WERI-Rb-1 (cell line): ENCODE measurements at regions not wholly inside any gene's neighbourhood (a gene's known extent, or its start where the extent isn't known, plus 50 kb on each side); places are given as distances from the start of the nearest gene placed in this dataset.

Experiments
- DNase-seq: peaks from one replicate; pipeline ENCODE4 v3.0.0-alpha.2; 2020
- H3K27ac ChIP-seq: fragments of 250-450 bp; sonication (Bioruptor Pico); 2 replicates; pipeline ENCODE4 v1.5.1; 2020; ENCODE audit warnings: mild to moderate bottlenecking, moderate library complexity
- H3K27me3 ChIP-seq: fragments of 250-450 bp; sonication (Bioruptor Pico); 2 replicates; pipeline ENCODE4 v1.5.1; 2021; ENCODE audit warnings: mild to moderate bottlenecking, low read depth, moderate library complexity; ENCODE audit not compliant: insufficient read depth, severe bottlenecking
- H3K36me3 ChIP-seq: fragments of 250-450 bp; sonication (Bioruptor Pico); 2 replicates; pipeline ENCODE4 v1.5.1; 2020; ENCODE audit warnings: mild to moderate bottlenecking, moderate library complexity
- H3K4me3 ChIP-seq: 2 replicates; pipeline ENCODE4 v1.5.1; 2011; ENCODE audit warnings: low read depth, mild to moderate bottlenecking, control low read depth, low read length
- H3K9me3 ChIP-seq: fragments of 250-450 bp; sonication (Bioruptor Pico); 2 replicates; pipeline ENCODE4 v1.5.1; 2021; ENCODE audit warnings: mild to moderate bottlenecking, moderate library complexity; ENCODE audit not compliant: severe bottlenecking
- TF ChIP-seq, protein P1 (sequence below): IDR thresholded peaks from 2 replicates; pipeline ENCODE4 v1.5.1; 2011; ENCODE audit warnings: low read depth, mild to moderate bottlenecking, control low read depth, inconsistent platforms, low read length

DNA sequence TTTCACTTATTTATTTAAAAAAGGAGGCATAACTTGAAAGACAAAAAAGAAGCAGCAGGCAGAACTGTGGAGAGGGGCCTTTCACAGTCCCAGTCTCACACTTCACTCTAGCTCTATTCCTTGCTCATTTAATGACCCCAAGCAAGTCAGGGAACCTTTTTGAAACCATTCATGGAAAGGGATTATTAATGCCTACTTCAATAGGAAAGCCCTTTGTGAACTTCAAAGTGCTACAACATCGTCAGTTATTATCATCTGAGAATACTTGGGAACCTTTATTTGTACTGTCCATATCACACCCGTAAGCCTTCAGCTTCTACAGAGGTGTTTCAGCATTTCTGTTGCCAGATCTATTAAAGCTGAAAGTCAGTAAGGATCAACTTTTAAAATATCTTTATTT lies 320.2 kb downstream of the TMEM161B start:
- Histone ChIP-seq H3K4me3 (no peak overlapping the region), H3K27ac (no peak overlapping the region), H3K36me3 (no peaks in the 10 kb centered on the region), H3K9me3 (no peaks in the 10 kb centered on the region), H3K27me3 (no peaks in the 10 kb centered on the region)
- TF ChIP-seq, protein P1, sequence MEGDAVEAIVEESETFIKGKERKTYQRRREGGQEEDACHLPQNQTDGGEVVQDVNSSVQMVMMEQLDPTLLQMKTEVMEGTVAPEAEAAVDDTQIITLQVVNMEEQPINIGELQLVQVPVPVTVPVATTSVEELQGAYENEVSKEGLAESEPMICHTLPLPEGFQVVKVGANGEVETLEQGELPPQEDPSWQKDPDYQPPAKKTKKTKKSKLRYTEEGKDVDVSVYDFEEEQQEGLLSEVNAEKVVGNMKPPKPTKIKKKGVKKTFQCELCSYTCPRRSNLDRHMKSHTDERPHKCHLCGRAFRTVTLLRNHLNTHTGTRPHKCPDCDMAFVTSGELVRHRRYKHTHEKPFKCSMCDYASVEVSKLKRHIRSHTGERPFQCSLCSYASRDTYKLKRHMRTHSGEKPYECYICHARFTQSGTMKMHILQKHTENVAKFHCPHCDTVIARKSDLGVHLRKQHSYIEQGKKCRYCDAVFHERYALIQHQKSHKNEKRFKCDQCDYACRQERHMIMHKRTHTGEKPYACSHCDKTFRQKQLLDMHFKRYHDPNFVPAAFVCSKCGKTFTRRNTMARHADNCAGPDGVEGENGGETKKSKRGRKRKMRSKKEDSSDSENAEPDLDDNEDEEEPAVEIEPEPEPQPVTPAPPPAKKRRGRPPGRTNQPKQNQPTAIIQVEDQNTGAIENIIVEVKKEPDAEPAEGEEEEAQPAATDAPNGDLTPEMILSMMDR = no peak
- no peak for DNase-seq

DNA sequence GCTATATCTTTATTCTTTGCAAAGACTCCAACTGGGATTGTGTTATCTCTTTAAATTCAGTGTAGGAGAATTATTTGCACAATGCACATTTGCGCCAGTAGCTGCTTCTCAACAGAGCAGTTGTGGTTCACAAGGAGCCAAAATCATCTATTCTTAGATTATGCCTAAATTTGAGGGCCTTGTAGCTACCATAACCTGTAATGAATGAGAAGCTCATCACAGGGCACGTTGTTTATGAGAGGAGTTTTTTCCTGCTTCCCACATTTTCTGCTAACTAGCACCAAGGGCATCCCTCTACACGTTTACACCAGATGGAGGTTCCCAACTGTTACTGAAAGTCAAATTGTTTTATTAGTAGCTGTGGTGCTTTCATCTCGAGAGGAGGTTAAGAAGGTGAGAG lies 322.4 kb downstream of the TMEM161B start:
- H3K27ac ChIP-seq = no peak overlapping the region
- TF ChIP-seq, protein P1 = no peak
- no peak for DNase-seq
- H3K36me3 ChIP-seq = no peaks in the 10 kb centered on the region
- H3K4me3 ChIP-seq = no peak overlapping the region
- H3K9me3 ChIP-seq = no peaks in the 10 kb centered on the region
- no peaks in the 10 kb centered on the region for H3K27me3 ChIP-seq

- TF ChIP-seq, protein P1 = no peak
- Histone ChIP-seq H3K27me3 (no peaks in the 10 kb centered on the region), H3K36me3 (no peaks in the 10 kb centered on the region), H3K4me3 (no peak overlapping the region), H3K27ac (no peak overlapping the region), H3K9me3 (no peaks in the 10 kb centered on the region)
- DNase-seq = no peak
These were observed 323.4 kb downstream of the TMEM161B start for GRCh38 chr5:87945286-87945650.

DNA sequence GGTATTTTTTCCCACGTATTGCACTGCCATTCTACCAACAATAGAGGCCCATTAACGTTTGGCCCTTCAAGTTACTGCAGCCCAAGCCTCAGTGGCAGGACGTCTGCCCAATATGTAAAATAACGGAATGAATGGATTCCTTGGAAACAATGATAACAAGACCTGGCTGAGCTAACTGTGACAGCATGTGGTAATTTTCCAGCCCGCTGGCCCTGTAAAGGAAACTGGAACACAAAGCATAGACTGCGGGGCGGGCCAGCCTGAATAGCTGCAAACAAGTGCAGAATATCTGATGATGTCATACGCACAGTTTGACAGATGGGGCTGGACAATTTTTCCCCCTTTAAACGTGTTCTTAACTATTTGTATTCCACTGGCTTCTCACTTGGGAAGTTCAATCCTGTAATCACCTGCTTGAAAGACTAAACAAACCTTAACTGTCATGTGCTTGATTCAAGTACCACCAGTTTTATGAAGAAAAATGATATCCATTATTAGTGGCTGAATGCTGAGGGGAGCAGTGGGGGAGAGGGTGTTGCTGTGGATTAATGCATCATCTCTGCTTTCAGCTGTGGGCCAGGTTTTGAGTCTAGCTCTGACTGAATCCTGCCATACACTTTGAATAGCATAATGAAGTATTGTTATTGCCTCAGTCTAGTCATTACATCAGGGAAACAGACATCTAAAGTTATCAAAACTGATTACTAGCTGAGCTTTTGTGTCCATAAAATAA lies 323.9 kb downstream of the TMEM161B start:
- Histone ChIP-seq H3K27me3 (no peaks in the 10 kb centered on the region), H3K36me3 (no peaks in the 10 kb centered on the region), H3K27ac (no peak overlapping the region), H3K4me3 (no peak overlapping the region), H3K9me3 (no peaks in the 10 kb centered on the region)
- DNase-seq = no peak
- TF ChIP-seq, protein P1 = no peak

DNA sequence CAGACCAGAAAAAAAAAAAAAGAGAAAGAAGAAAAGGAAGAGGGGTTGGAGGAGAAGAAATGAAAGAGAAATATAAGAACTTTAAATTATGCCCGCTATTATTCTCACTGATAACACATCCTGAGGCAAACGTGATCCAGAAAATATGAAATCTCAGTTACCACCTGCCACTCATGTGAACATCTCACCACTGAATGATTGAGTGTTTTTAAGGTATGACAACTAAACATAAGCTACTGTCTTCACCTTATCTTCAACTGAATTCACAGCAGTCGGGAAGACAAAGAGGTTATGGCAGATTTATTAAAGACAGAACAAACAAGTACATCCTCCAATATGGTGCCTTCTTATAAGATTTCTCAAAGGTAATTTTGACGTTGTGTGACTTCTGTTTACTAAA lies 327.9 kb downstream of the TMEM161B start:
- no peak overlapping the region for H3K27ac ChIP-seq
- TF ChIP-seq, protein P1 = no peak
- H3K36me3 ChIP-seq = no peaks in the 10 kb centered on the region
- no peak overlapping the region for H3K4me3 ChIP-seq
- no peaks in the 10 kb centered on the region for H3K9me3 ChIP-seq
- H3K27me3 ChIP-seq = no peaks in the 10 kb centered on the region
- DNase-seq = no peak

DNA sequence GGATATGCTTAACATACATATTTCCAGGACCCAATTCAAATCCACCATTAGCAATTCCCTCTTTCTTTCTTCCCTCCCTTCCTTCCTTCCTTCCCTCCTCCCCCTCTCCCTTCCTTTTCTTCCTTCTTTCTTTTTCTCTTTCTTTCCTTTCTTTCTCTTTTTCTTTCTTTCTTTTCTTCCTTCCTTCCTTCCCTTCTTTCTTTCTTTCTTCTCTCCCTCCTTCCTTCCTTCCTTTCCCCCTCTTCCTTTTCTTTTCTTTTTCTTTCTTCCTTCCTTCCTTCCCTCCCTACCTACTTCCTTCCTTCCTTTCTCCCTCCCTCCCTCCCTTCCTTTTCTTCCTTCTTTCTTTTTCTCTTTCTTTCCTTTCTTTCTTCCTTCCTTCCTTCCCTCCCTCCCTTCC lies 332.0 kb downstream of the TMEM161B start:
- H3K27me3 ChIP-seq = no peaks in the 10 kb centered on the region
- no peak overlapping the region for H3K4me3 ChIP-seq
- TF ChIP-seq, protein P1 = no peak
- no peak overlapping the region for H3K27ac ChIP-seq
- no peaks in the 10 kb centered on the region for H3K9me3 ChIP-seq
- no peak for DNase-seq
- H3K36me3 ChIP-seq = no peaks in the 10 kb centered on the region
